Skeletal muscle satellite cell (primary cell): ENCODE measurements at regions not wholly inside any gene's neighbourhood (a gene's known extent, or its start where the extent isn't known, plus 50 kb on each side); places are given as distances from the start of the nearest gene placed in this dataset.
"Not testable (repeated sequence)": the region's sequence is repeated elsewhere in the genome, so short reads cannot be mapped to it uniquely, and the experiment has no call there.

Experiments used
- H3K27me3 ChIP-seq: 2 replicates; pipeline ENCODE4 v1.7.0; 2013; ENCODE audit warnings: low read length; ENCODE audit not compliant: control insufficient read depth, insufficient read depth
- H3K36me3 ChIP-seq: 2 replicates; pipeline ENCODE4 v1.7.0; 2013; ENCODE audit warnings: mild to moderate bottlenecking, control low read depth, low read length; ENCODE audit not compliant: insufficient read depth
- H3K4me1 ChIP-seq: 2 replicates; pipeline ENCODE4 v1.7.0; 2013; ENCODE audit warnings: low read length; ENCODE audit not compliant: control insufficient read depth, insufficient read depth
- H3K4me2 ChIP-seq: 2 replicates; pipeline ENCODE4 v1.7.0; 2013; ENCODE audit warnings: mild to moderate bottlenecking, low read length
- H3K4me3 ChIP-seq: 2 replicates; pipeline ENCODE4 v1.7.0; 2013; ENCODE audit warnings: low read length
- H3K9ac ChIP-seq: 2 replicates; pipeline ENCODE4 v1.7.0; 2013; ENCODE audit warnings: mild to moderate bottlenecking, low read depth, low read length, moderate library complexity
- H3K9me3 ChIP-seq: replicated peaks from 2 replicates; pipeline ENCODE4 v1.7.0; 2013; ENCODE audit warnings: mild to moderate bottlenecking, control low read depth, low read length

DNA sequence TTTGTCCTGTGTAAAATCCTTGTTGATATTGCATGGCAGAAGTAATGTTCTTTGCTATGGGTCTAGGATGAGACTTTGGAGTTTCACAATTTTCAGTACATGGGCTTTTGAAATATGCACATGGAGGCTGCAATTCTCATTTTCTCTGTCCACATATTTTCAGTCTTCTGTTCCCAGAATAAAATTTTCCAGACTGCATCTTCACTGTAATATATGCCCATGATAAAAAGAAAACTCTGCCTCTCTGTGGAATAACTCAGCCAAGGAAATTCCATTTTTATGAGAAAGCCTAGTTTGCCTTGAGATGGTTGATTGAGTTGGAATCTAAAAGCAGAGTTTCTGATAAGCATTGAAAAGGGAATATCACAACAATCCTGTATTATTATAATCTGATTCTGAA is 601.4 kb upstream of the AADAT start:
- H3K9me3 ChIP-seq: no peaks in the 10 kb centered on the region
- no peaks in the 10 kb centered on the region for H3K27me3 ChIP-seq
- no peaks in the 10 kb centered on the region for H3K36me3 ChIP-seq
- H3K4me1 ChIP-seq: no peaks in the 10 kb centered on the region
- H3K9ac ChIP-seq: no peak overlapping the region
- no peak overlapping the region for H3K4me2 ChIP-seq
- H3K4me3 ChIP-seq: no peak overlapping the region

DNA sequence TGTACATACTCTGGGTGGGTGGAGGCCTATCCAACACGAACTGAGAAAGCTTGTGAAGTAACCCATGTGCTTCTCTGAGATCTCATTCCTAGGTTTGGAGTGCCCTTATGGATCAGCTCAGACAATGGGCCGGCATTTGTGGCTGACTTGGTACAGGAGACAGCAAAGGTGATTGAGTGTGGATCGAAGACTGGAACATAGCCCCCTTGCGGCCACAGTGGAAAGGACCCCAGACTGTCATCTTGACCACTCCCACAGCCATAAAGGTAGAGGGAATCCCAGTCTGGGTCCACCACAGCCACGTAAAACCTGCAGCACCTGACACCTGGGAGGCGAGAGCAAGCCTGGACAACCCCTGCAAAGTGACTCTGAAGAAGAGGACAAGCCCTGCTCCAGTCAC is 598.0 kb upstream of the AADAT start:
- no peaks in the 10 kb centered on the region for H3K9me3 ChIP-seq

DNA sequence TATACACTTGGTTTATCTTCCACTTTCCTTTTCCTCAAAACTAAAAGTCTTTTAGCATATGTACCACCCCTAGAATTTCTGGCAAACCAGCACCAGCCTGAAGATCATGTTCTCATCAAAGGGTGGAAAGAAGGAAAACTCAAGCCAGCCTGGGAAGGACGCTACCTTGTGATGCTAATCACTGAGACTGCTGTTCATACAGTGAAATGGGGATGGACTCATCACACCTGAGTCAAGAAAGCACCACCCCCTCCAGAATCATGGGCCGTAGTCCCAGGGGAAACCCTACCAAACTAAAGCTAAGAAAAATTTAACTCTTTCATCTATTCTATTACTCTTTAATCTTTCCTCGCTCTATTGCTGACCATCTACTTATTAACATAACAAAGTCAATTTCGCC is 595.9 kb upstream of the AADAT start:
- H3K4me3 ChIP-seq, H3K9me3 ChIP-seq, H3K36me3 ChIP-seq, H3K27me3 ChIP-seq, H3K4me2 ChIP-seq, H3K9ac ChIP-seq, H3K4me1 ChIP-seq: not testable (repeated sequence)

More for the DNA sequence above, 598.0 kb upstream of the AADAT start:
- Histone ChIP-seq H3K4me1 (no peaks in the 10 kb centered on the region), H3K27me3 (no peaks in the 10 kb centered on the region), H3K36me3 (no peaks in the 10 kb centered on the region), H3K9ac (no peak overlapping the region), H3K4me3 (no peak overlapping the region), H3K4me2 (no peak overlapping the region)

DNA sequence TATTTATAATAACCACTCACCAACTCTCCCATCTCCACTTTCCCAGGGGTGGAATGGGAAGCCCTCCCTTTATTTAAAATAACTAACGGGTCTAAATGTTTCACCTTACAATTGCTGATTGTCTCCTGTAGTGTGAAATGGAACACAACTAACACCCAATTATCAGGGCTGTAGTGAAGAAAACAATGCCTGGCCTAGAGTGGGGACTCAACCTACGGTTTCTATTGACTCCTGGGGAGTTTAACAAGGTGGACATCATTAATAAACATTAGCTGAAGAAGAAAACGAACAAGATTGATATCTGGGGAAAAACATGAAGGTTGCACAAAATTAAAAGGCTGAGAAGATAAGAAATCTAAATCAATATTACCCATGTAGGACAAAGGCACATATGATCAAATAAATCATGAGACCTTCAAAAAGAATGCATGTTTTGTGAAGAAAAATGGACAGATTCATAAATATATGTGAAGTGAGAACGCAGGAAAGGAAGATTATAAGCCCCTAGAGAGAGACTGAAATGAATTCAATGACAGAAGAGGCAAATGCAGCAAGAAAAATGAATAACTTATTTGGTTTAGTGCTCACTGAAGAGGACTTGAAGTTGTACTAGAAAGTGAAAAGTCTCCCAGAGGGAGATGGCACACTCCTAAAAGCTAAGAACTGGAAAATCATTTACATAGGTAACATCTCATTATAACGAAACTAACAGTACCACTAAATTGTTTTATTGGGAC is 593.0 kb upstream of the AADAT start:
- Histone ChIP-seq H3K36me3 (no peaks in the 10 kb centered on the region), H3K4me2 (no peak overlapping the region), H3K4me1 (no peaks in the 10 kb centered on the region), H3K9ac (no peak overlapping the region), H3K27me3 (no peaks in the 10 kb centered on the region), H3K9me3 (no peaks in the 10 kb centered on the region), H3K4me3 (no peak overlapping the region)

DNA sequence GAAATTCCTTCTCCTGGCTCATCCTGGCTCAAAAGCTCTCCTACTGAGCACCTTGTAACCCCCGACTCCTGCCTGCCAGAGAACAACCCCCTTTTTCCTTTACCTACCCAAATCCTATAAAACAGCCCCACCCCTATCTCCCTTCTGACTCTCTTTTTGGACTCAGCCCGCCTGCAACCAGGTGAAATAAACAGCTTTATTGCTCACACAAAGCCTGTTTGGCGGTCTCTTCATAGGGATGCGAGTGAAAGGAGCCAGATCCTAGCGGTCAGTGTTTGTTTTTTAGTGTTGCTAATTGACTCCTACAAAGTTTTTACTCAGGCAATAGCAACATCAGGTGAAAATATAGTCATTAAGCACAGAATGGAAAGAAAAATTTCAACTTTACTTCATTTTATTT is 592.3 kb upstream of the AADAT start:
- H3K9me3 ChIP-seq, H3K36me3 ChIP-seq, H3K27me3 ChIP-seq, H3K4me2 ChIP-seq, H3K4me3 ChIP-seq, H3K9ac ChIP-seq, H3K4me1 ChIP-seq: not testable (repeated sequence)

DNA sequence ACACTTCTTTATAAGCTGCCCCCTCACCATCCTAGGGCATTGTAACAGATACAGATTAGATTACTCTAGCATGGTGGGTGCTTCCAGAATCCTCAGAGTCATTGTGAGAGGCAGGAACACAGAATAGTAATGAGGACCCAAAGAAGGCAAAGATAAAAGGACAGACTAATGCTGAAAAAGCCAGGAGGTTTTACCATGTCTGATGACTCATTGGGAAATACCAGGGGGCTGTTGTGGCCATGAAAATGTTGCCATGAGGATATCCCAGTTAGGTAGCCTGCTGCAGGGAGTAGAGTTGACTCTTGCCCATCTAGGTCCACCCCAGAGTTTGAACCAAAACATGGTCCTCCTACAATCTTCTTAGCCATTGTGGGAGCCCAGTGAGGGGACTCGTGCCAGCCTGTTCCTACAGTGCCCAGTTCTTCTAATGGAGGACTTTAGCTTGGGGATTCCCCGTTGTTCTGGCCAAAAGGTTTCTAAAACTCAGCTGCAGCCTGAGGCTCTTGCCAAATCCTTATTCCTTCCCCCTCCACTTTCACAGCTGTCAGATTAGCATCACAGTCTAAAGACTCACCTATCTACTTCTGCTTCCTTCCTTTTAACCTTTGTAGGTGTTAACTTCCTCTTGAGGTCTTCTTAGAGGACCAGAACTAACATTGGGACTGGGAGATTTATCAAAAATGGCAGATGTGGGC is 586.0 kb upstream of the AADAT start:
- H3K4me2 ChIP-seq: no peak overlapping the region
- H3K36me3 ChIP-seq: no peaks in the 10 kb centered on the region
- H3K4me3 ChIP-seq: no peak overlapping the region
- peaks cover 38% of the 10 kb centered on the region for H3K4me1 ChIP-seq
- no peaks in the 10 kb centered on the region for H3K27me3 ChIP-seq
- no peaks in the 10 kb centered on the region for H3K9me3 ChIP-seq
- H3K9ac ChIP-seq: no peak overlapping the region

DNA sequence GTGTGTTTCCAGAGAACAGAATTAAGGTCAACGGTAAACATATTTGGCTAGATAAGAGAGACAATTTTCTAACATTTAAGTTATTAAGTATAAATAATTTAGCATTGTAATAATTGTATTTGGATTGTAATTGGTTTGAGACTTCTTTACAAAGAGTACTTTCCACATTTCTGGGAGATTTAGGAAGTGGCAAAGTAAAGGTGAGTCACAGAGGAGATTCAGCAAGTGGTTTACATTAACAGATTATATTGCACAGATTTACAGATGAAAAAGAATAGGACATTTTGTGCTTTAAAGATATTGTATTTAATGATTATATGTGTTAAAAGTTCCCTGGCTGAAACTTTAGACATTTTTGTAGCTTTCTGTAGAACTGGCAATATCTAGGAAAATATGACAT is 584.4 kb upstream of the AADAT start:
- H3K4me1 ChIP-seq: peaks cover 38% of the 10 kb centered on the region
- H3K4me2 ChIP-seq: no peak overlapping the region
- H3K4me3 ChIP-seq: no peak overlapping the region
- H3K36me3 ChIP-seq: no peaks in the 10 kb centered on the region
- no peaks in the 10 kb centered on the region for H3K9me3 ChIP-seq
- H3K27me3 ChIP-seq: no peaks in the 10 kb centered on the region
- H3K9ac ChIP-seq: no peak overlapping the region

DNA sequence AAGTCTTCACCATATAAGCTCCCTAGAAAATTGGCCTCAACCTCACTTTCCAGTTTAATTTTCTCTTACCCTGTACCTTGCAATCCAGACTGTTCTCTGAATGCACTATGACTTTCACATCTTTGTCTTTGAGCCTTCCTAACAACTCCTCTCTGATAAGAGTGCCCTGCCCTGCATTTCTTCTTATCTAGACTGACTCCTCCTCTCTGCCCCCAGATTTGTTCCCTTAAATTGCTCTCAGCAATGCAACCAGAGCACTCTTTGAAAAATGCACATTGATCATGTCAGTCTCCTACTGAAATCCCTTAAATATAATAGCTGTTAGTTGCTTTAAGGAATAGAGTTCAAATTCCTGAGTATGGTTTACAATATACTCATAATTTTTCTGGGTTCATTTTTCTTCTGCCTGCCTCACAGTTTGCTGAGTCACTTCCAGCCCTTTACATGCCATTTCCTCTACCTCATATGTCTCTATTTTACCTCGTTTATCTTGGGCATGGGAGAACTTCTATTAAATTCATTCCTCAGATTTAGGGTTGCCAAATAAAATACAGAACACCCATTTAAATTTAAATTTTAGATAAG is 582.7 kb upstream of the AADAT start:
- Histone ChIP-seq H3K9ac (peak overlapping the region; percentile 41), H3K27me3 (no peaks in the 10 kb centered on the region), H3K4me1 (peaks cover 38% of the 10 kb centered on the region), H3K36me3 (no peaks in the 10 kb centered on the region), H3K4me2 (peak overlapping the region; percentile 10), H3K9me3 (no peaks in the 10 kb centered on the region), H3K4me3 (no peak overlapping the region)

DNA sequence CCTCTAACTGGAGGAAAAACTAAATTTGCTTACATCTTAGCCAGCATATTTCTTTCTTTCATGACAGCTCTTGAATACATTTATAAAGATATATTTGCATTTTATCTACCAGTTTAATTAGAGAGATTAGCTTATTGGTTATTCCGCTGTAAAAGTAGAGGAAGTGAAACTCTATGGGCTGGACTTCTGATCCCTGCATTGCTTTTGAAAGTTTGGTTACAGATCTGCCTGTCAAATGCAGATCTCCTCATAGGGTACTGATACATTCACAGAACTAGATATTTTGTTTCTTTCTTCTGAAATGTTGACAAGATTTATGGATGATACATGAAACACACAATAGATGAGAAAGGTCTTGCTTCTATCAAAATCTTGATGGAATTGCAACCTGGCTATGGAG is 581.4 kb upstream of the AADAT start:
- H3K9me3 ChIP-seq: no peaks in the 10 kb centered on the region
- no peak overlapping the region for H3K4me3 ChIP-seq
- no peaks in the 10 kb centered on the region for H3K36me3 ChIP-seq
- no peak overlapping the region for H3K9ac ChIP-seq
- no peak overlapping the region for H3K4me2 ChIP-seq
- peaks cover 38% of the 10 kb centered on the region for H3K4me1 ChIP-seq
- H3K27me3 ChIP-seq: no peaks in the 10 kb centered on the region

DNA sequence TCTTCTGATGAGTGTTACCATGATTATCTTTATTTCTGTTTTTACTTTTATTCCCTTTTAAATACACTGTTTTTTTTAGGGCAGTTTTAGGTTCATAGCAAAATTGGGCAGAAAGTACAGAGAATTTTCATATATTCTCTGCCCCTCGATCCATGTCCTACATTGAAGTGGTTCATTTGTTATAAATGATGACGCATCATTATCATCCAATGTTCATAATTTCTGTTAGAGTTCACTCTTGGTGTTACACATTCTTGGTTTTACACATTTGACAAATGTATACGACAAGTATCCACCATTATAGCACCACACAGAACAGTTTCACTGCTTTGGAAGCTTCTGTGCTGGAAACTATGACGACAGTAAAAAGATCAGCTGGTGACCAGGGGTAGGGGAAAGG is 578.1 kb upstream of the AADAT start:
- no peaks in the 10 kb centered on the region for H3K27me3 ChIP-seq
- H3K4me2 ChIP-seq: no peak overlapping the region
- no peak overlapping the region for H3K9ac ChIP-seq
- no peaks in the 10 kb centered on the region for H3K9me3 ChIP-seq
- H3K36me3 ChIP-seq: no peaks in the 10 kb centered on the region
- H3K4me1 ChIP-seq: peaks cover 12% of the 10 kb centered on the region
- no peak overlapping the region for H3K4me3 ChIP-seq

DNA sequence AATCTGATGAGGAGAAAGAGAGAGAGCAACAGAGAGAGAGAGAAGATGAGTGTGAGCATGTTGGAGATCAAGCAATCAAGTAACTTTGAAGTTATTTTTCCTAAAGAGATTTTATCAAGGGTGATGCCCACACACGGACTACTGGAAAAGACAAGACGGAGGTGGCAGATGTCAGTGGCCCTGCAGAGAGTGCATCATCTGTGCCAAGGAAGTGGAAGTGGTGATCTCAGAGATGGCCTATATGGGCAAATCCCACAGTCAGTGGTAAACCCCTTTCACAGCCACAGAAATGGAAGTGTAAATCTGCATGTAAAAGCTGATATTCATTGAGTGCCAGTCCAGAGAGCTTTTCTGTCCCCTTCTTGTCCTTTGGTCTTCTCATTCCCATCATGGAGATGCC is 577.2 kb upstream of the AADAT start:
- no peak overlapping the region for H3K9ac ChIP-seq
- H3K9me3 ChIP-seq: no peaks in the 10 kb centered on the region
- no peaks in the 10 kb centered on the region for H3K36me3 ChIP-seq
- H3K4me2 ChIP-seq: no peak overlapping the region
- no peaks in the 10 kb centered on the region for H3K27me3 ChIP-seq
- H3K4me1 ChIP-seq: peaks cover 4% of the 10 kb centered on the region
- no peak overlapping the region for H3K4me3 ChIP-seq

DNA sequence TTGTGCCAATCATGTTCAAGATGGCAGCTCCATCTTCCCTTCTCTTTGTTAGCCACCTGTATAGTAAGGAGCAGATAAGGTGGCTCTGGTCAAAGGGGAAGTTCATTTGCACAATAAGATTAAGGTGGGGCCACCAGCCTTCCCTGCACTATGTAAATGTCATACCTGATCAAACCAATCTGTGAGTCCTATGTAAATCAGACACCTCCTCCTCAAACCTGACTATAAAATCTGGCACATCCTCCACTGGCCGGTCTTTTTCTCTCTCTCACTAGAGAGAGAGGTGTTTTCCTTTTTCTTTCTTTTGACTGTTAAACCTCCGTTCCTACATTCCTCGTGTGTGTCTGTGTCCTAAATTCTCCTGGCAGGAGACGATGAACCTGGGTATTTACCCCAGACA is 572.5 kb upstream of the AADAT start:
- Histone ChIP-seq H3K9me3 (no peaks in the 10 kb centered on the region), H3K36me3 (no peaks in the 10 kb centered on the region), H3K9ac (no peak overlapping the region), H3K4me3 (no peak overlapping the region), H3K27me3 (no peaks in the 10 kb centered on the region), H3K4me1 (no peaks in the 10 kb centered on the region), H3K4me2 (no peak overlapping the region)
